ENCODE measurements at regions not wholly inside any gene's neighbourhood (a gene's known extent, or its start where the extent isn't known, plus 50 kb on each side); places are given as distances from the start of the nearest gene placed in this dataset.

GRCh38 chr7:131895541-131896164 is 339.2 kb upstream of the PODXL start:
- peak; percentile 30 for DNase-seq

GRCh38 chr7:131893631-131894340 is 337.4 kb upstream of the PODXL start:
- DNase-seq, result no peak

DNA sequence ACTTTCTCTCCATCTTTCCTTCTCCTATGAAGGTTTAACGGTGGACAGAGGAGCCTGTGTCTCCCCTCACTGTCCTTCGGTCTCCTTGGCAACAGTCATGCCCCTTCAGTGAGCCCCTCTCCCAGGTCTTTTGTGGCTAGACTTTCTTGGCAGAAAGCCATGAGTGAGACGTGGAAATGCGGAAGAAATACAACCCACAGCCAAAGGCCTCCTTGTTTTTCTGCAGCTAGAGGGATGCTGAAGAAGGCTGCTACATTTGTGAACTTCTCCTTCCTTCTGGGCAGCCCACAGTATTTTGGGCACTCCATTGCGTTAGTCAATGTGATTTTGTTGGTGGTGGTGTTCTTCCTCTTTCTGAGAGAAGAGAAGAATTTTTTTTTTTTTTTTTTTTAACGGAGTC is 333.7 kb upstream of the PODXL start:
- no peak for DNase-seq

DNA sequence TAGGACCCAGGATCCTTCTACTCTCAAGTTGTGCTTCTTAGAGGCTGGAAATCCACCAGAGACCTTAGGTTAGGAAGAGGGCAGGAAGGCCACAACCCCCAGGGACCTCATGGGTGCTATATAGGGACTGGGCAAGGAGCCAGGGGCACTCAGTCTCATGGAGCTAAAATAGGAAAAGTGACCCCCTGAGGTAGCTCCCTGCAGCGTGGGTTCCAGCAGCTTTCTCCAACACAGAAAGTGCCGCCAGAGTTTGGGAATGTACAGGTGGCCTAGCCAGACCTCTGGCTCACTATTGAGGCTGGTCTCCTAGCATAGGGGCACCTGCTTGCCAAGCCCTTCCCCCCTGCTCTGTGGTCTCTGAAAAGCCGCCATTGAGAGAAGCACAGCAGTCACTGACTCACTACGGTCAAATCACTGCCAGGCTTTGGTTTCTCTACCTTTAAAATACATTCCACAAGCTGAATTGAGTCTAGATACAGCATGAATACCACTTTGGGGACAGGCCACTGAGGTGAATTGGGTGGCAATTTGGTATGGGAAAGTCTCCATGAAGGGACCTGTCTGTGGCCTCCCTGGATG is 333.2 kb upstream of the PODXL start:
- DNase-seq, result no peak

- DNase-seq, result no peak
These were observed 327.3 kb upstream of the PODXL start for GRCh38 chr7:131883769-131884168.

DNA sequence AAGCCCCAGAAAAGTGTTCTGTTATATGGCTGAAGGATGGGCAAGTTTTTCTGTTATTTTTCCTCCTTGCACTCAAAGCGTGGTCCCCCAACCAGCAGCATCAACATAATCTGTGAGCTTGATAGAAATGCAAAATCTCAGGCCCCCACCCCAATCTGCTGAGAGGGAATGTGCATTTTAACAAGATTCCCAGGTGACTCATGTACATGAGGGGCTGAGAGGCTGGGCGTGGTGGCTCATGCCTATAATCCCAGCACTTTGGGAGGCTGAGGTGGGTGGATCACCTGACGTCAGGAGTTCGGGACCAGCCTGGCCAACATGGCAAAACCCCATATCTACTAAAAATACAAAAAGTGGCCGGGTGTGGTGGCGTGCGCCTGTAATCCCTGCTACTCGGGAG is 326.8 kb upstream of the PODXL start:
- DNase-seq, result no peak

- DNase-seq, result no peak
These were observed 325.9 kb upstream of the PODXL start for GRCh38 chr7:131882321-131882720.

DNA sequence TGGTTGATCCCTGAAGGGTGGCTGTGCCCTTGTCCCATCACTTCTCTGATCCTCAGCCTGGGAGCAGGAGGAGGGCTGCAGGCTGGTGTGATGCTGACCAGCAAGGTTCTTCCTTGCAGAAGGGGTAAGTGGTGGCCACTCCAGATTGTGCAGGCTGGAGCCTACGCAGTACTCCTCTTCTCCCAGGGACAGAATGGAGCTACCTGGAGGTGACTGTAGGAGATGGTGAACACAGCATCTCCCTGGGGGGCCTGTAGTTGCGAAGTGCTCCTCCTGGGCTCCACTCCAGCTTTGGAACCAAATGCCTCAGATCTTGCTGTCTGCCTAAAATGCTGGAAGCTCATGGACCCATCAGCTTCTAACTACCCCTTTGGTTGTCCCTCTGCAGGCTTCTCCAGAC is 323.6 kb upstream of the PODXL start:
- DNase-seq, result no peak

DNA sequence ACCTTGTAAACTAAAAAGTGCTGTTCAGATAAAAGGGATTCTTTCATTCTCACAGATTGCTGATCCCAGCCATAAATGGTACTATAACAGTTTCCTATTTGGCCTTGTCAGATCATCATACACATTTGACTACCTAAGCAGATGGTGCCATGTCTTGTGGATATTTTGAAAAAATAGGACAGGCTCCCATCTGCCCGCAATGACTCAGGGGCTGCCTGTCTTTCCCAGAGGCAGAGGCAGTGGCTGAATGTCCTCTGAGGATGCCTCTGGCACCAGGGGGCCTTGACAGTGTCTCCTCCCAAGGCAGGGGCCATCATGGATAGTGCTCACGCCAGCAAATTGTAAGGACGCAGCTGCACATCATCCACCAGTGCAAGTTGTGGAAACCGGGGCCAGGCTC is 323.0 kb upstream of the PODXL start:
- DNase-seq, result no peak

- DNase-seq, result no peak
These were observed 322.3 kb upstream of the PODXL start for GRCh38 chr7:131878777-131879176.

GRCh38 chr7:131873581-131873980 is 317.2 kb upstream of the PODXL start:
- DNase-seq, result no peak

- DNase-seq, result no peak
These were observed 313.6 kb upstream of the PODXL start for GRCh38 chr7:131869986-131870385.

DNA sequence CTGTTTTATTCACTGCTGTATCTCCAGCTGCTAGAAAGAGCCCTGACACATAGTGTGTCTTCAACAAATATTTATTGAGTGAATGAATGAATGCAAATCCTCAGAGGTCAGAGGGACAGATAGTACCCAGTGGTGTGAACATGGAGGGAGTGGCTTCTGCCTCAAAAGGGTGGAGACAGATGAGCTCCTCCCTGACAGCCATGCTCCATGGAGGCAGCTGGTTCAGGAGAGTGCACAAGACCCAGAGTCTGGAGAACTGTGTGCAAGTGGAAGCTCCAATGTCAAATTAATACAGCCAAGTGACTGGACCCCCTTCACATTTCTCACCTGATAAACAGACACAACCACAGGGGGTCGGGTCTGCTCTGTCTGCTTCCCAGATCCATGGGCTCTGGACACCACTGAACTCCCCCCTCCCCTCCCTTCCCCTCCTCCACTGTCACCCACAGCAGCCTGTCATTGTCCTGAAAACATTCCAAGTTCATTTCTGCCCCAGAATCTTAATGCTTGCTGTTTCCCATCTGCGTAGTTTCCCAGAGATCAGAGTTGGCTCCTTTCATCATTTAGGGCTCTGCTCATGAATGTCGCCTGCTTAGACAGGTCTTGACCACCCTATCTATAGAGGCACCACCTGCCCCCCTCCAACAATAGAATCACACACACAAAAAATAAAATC is 312.9 kb upstream of the PODXL start:
- DNase-seq, result no peak

DNA sequence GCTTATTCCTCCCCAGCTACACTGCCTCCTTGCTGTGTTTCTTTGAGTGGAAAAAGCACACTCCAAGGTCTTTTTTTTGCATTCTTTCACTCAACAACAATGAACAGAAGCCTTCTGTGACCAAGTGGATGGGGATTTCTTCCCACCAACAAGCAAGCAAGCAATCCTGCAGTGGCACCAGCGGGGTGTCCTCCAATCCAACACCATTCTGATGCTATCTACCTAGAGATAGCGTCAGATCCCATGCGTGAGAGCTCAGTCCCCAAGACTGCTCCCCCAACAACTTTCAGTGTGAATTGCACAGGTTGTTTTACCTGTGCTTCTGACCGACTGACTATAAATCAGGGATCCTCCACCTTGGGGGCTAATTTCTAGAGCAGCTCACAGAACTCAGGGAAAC is 311.0 kb upstream of the PODXL start:
- DNase-seq, result no peak

DNA sequence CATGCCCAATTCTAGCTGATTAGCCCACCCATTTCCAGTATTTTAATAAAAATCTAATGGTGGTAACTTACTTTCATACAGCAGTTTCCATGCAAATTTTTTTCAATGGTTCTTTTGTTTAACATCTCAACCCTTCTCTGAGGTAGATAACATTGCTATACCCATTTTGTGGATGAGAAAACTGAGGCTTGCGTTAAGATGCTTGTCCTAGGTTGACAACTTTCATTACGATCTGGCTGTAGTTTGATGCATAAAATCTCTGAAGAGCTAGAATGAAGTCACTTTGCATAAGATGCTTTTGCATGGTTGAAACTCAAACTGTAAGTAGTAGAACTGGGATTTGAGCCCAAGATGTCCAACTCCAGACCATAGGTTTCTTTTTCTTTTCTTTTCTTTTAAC is 309.5 kb upstream of the PODXL start:
- no peak for DNase-seq

DNA sequence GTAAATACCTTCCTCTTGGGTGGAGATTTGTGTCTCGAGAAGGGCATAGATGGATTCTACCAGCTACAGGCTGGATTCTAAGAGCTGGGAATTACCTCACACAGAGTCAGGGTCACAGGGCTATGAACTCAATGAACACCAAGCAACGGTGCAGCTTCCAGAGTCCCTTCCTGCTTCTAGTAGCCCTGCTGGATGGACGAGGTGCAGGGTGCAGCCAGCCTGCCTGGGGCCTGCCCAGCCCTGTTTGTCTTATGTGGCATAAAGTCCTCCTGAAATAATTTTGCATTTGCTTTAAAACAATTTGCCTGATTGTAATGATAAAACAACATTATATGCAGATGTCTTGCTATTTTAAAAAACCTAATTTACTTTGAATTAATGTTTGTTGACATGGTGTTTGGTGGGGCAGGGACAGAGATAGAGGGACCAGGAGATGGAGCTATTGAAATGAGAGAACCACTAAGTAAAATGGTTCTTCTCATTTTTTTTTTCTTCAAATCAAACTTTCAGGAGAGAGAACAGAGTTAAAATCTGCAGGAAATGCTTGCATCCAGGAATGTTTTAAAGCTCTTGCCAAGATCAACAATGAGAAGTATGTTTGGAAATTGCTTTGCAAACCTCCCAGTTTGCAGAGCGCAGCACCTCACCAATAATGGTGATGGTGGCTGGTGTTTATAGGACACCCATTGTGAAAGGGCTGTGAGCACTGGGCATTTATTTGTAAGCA is 305.4 kb upstream of the PODXL start:
- DNase-seq, result no peak

DNA sequence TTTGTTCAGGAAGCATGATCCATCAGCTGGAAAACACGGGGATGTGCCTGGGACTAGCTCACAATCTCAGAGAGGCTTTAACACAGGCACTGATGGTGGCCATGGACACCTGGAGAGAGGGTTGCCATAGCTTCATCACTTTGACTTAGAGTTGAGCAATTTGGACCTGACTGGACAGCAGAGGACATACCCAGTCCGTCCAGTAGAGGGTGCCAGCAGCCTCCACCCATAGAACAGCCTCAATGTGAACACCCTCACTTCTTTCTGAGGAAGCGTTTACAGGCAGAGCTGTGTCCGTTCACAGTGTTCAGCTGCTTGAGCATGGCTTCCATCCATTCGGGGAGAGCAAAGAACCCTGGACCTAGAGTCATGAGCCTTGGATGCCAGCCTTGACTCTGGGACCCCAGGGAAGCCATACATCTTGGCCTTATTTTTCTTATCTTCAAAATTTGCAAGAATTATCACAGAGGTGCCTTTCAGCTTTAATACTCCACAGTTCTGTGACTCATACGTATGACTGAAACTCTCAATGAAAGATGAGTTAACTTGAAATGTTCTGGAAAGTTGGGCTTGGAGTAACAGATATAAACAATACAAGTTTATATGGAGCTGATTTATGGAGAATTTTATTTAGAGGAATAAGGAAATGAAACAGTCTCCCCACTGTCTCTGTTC is 302.9 kb upstream of the PODXL start:
- peak; percentile 80 for DNase-seq

GRCh38 chr7:131858611-131859010 is 302.2 kb upstream of the PODXL start:
- no peak for DNase-seq

DNA sequence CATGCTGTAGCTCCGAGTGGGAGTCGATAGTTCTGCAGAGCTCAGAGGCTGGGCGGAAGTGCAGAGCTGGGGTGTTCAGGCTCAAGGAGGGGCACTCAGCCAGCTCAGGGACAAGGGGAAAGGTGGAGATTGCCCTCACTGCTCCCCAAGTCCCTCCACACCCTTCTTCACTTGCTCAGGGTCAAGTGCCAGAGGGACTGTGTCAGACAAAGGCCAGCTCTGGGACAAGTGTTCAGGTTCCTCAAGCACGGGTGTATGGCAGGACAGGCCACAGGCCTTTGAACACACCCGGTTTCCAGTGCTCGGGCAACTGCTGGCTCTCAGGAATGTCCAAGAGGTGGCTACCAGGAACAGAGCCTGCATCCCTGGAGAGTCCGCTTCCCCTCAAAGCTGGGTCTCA is 293.0 kb upstream of the PODXL start:
- DNase-seq, result no peak

GRCh38 chr7:131848033-131848432 is 291.6 kb upstream of the PODXL start:
- no peak for DNase-seq

DNA sequence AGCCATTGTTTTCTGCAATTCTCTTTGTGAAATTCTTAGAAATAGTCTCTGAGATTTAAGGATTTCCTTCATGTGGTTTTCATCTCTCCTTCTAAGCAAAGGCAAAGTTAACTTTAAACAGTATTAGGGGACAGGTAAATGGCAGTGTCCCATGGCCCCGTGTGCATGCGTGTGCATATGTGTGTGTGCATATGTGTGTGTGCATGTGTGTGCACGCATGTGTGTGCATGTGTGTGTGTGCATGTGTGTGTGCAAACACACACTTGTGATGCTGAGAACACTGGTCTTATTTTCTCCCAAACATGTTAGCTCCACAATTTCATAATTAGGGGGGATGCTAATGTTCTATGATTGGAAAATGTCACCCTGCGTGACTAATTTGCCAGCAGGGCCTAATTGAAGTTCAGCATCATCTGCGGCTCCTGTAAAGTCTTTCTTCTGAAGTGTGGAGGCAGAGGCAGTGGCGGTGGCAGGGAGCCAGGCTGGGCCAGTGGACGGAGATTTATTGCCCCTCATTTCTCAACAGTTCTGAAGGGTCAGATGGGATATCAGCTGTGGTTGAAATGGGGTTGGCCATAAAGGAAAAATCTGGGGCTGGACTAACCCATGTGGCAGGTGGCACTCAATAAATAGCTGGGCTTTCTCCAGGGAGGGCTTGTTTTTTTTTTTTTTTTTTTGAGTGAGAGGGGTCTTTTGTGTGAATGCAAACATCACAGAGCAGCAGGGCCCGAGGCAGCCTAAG is 289.3 kb upstream of the PODXL start:
- DNase-seq, result no peak

DNA sequence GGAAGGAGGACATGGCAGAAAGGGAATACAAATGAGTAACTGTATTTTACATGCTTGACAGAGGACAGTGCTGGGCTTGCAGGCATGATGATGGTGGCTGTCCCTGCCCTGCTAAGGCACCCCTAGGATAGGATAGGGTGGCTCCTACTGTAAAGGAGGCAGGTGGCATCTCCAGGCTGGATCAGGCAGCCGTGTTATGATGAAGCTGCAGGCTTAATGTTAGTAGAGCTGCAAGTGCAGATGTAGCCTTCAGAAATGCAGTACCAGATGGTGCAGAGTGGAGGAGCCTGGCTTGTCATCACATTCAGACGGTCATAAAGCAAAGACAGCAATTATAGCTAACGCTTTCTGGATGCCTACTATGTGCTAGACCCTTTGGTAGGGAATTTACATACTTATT is 287.9 kb upstream of the PODXL start:
- no peak for DNase-seq
